Transverse colon (tissue), 4 donors: ENCODE measurements at regions not wholly inside any gene's neighbourhood (a gene's known extent, or its start where the extent isn't known, plus 50 kb on each side); places are given as distances from the start of the nearest gene placed in this dataset.

Experiments used
- DNase-seq: peaks from one replicate; pipeline ENCODE4 v3.0.0-alpha.2; 2019
- H3K27ac ChIP-seq, 4 donors: fragments of 200-600 bp; sonication (generic); 2 replicates each; pipeline ENCODE4 v1.5.1; 2016 to 2018; ENCODE audit warnings: inconsistent platforms in 4 of 4
- H3K27me3 ChIP-seq: fragments of 200-600 bp; sonication (generic); 2 replicates; pipeline ENCODE4 v1.5.1; 2017; ENCODE audit warnings: inconsistent platforms
- H3K36me3 ChIP-seq, 4 donors: fragments of 200-600 bp; sonication (generic); 2 replicates each; pipeline ENCODE4 v1.5.1; 2017 to 2019; ENCODE audit warnings: inconsistent platforms in 4 of 4
- H3K4me1 ChIP-seq, 4 donors: fragments of 200-600 bp; sonication (generic); 2 replicates each; pipeline ENCODE4 v1.5.1; 2017 to 2020; ENCODE audit warnings: inconsistent platforms in 4 of 4
- H3K4me3 ChIP-seq, 4 donors: fragments of 200-600 bp; sonication (generic); 1 replicate in 1 of 4; 2 replicates in 3 of 4; pipeline versions ENCODE4 v1.5.1 to v1.6.1; 2017 to 2019; ENCODE audit warnings: inconsistent platforms in 4 of 4
- H3K9me3 ChIP-seq, 2 donors: fragments of 200-600 bp; sonication (generic); 2 replicates each; pipeline ENCODE4 v1.5.1; 2017 to 2019; ENCODE audit warnings: inconsistent platforms in 2 of 2
- CTCF ChIP-seq, 5 experiments: fragments of 200-600 bp in 3 of 5; fragments of 450-650 bp in 2 of 5; sonication (generic) in 3 of 5; IDR thresholded peaks; 1 replicate in 2 of 5; 2 replicates in 3 of 5; pipeline ENCODE4 v1.5.1; 2016 to 2017; ENCODE audit warnings: antibody characterized with exemption in 5 of 5, inconsistent platforms in 3 of 5, mild to moderate bottlenecking in 2 of 5, moderate library complexity in 1 of 5
- EP300 ChIP-seq: sonication (generic); formaldehyde crosslinking; IDR thresholded peaks from one replicate; pipeline ENCODE4 v1.6.1; 2017; ENCODE audit warnings: antibody characterized with exemption, low read depth
- POLR2A ChIP-seq: fragments of 450-650 bp; IDR thresholded peaks from one replicate; pipeline ENCODE4 v1.6.1; 2016; ENCODE audit warnings: antibody characterized with exemption, mild to moderate bottlenecking, moderate library complexity
- POLR2AphosphoS5 ChIP-seq, 3 donors: sonication (generic); formaldehyde crosslinking; IDR thresholded peaks; one replicate each; pipeline ENCODE4 v1.6.1; 2016; ENCODE audit warnings: antibody characterized with exemption in 3 of 3
- WGBS, 2 donors: methylation state at CpG; one replicate each; pipeline ENCODE4 v1.1.5; 2018; ENCODE audit warnings: low coverage in 1 of 2; 5-methylcytosine and 5-hydroxymethylcytosine counted together
- in situ Hi-C, 4 donors: fragments of 200-750 bp; cut with MboI; loops; one replicate each; pipeline versions ENCODE4 v1.15.0 to v1.15.1; 2017; ENCODE audit warnings: low sequenced_read_pairs in 3 of 4, low pct_ligation_motif_present in 1 of 4, low pct_unique_long_range_greater_than_20kb in 1 of 4
- intact Hi-C: fragments of 100-400 bp; cut with DNase I; formaldehyde crosslinking; loops from one replicate; pipeline ENCODE4 v1.15.1; 2023; ENCODE audit warnings: low total_unique reads

GRCh38 chr2:36069074-36069473 is 286.5 kb upstream of the CRIM1 start:
- in situ Hi-C loops = no loop called here
- H3K27me3 ChIP-seq = no peaks in the 10 kb centered on the region
- DNase-seq = no peak
- H3K36me3 ChIP-seq = no peaks in the 10 kb centered on the region
- no peak overlapping the region for H3K27ac ChIP-seq
- no peaks in the 10 kb centered on the region for H3K9me3 ChIP-seq
- TF ChIP-seq POLR2A = no peak
- no peak for TF ChIP-seq POLR2AphosphoS5 (IDR thresholded peaks at IDR 0.05)
- TF ChIP-seq EP300 = no peak
- intact Hi-C loops = no loop called here
- WGBS, 2 donors = 57 to 66% methylated on average over 2 to 3 of the region's 3 CpGs
- no peaks in the 10 kb centered on the region for H3K4me1 ChIP-seq
- no peak overlapping the region for H3K4me3 ChIP-seq

GRCh38 chr2:36068086-36068485 is 287.5 kb upstream of the CRIM1 start:
- no peaks in the 10 kb centered on the region for H3K4me1 ChIP-seq
- in situ Hi-C loops = no loop called here
- no peak for DNase-seq
- no peaks in the 10 kb centered on the region for H3K27me3 ChIP-seq
- H3K36me3 ChIP-seq = no peaks in the 10 kb centered on the region
- H3K4me3 ChIP-seq = no peak overlapping the region
- TF ChIP-seq POLR2AphosphoS5 (IDR thresholded peaks at IDR 0.05) (no peak), EP300 (no peak), POLR2A (no peak), CTCF (IDR thresholded peaks at IDR 0.05) (no peak)
- H3K9me3 ChIP-seq = no peaks in the 10 kb centered on the region
- no peak overlapping the region for H3K27ac ChIP-seq
- intact Hi-C loops = no loop called here

GRCh38 chr2:36060133-36060532 is 295.4 kb upstream of the CRIM1 start:
- H3K9me3 ChIP-seq = no peaks in the 10 kb centered on the region
- no peaks in the 10 kb centered on the region for H3K36me3 ChIP-seq
- no peaks in the 10 kb centered on the region for H3K27me3 ChIP-seq
- TF ChIP-seq CTCF (IDR thresholded peaks at IDR 0.05) (no peak), EP300 (no peak), POLR2A (no peak), POLR2AphosphoS5 (IDR thresholded peaks at IDR 0.05) (no peak)
- DNase-seq = no peak
- peak overlapping the region in 1 of 4 donors; percentile 9 for H3K4me3 ChIP-seq
- in situ Hi-C loops = no loop called here
- peaks cover 0 to 21% (median 2%) of the 10 kb centered on the region in 4 donors for H3K4me1 ChIP-seq
- WGBS, 2 donors = 32 to 41% methylated on average over 4 of the region's 4 CpGs
- intact Hi-C loops = no loop called here
- peak overlapping the region; percentile 52 to 74 (median 60) for H3K27ac ChIP-seq

- no peak for TF ChIP-seq EP300
- TF ChIP-seq POLR2AphosphoS5 (IDR thresholded peaks at IDR 0.05) = no peak
- no peak for TF ChIP-seq CTCF (IDR thresholded peaks at IDR 0.05)
- no peak for TF ChIP-seq POLR2A
- in situ Hi-C loops (no loop called here), intact Hi-C loops (no loop called here)
- no peak for DNase-seq
- Histone ChIP-seq H3K4me3 (peak overlapping the region in 1 of 4 donors; percentile 9), H3K36me3 (no peaks in the 10 kb centered on the region), H3K4me1 (peaks cover 0 to 21% (median 2%) of the 10 kb centered on the region in 4 donors), H3K27ac (peak overlapping the region; percentile 52 to 74 (median 60)), H3K27me3 (no peaks in the 10 kb centered on the region), H3K9me3 (no peaks in the 10 kb centered on the region)
These were observed 295.9 kb upstream of the CRIM1 start for GRCh38 chr2:36059691-36060090.

GRCh38 chr2:36058953-36059352 is 296.6 kb upstream of the CRIM1 start:
- Histone ChIP-seq H3K27me3 (no peaks in the 10 kb centered on the region), H3K27ac (no peak overlapping the region), H3K36me3 (no peaks in the 10 kb centered on the region), H3K4me3 (no peak overlapping the region), H3K4me1 (peaks cover 0 to 21% (median 2%) of the 10 kb centered on the region in 4 donors), H3K9me3 (no peaks in the 10 kb centered on the region)
- DNase-seq = no peak
- in situ Hi-C loops = no loop called here
- TF ChIP-seq POLR2A (no peak), EP300 (no peak), POLR2AphosphoS5 (IDR thresholded peaks at IDR 0.05) (no peak), CTCF (IDR thresholded peaks at IDR 0.05) (no peak)
- intact Hi-C loops = no loop called here
- WGBS, 2 donors = 0 to 56% methylated on average over 1 to 2 of the region's 2 CpGs
